LNCaP clone FGC (cell line): ENCODE measurements at regions not wholly inside any gene's neighbourhood (a gene's known extent, or its start where the extent isn't known, plus 50 kb on each side); places are given as distances from the start of the nearest gene placed in this dataset.

Experiments used
- DNase-seq: peaks from one replicate; pipeline ENCODE4 v3.0.0-alpha.2; 2011; ENCODE audit warnings: low read depth
- H3K4me3 ChIP-seq: 2 replicates; pipeline ENCODE4 v1.5.1; 2011; ENCODE audit warnings: mild to moderate bottlenecking, low read depth, low read length, control low read depth
- CTCF ChIP-seq: IDR thresholded peaks from 2 replicates; pipeline ENCODE4 v1.5.1; 2012; ENCODE audit warnings: mild to moderate bottlenecking; ENCODE audit not compliant: control insufficient read depth, insufficient read depth; ENCODE audit errors: extremely low read depth

- H3K4me3 ChIP-seq, result no peak overlapping the region
- no peak for TF ChIP-seq CTCF
Measured at GRCh38 chrX:65610481-65610880, 57.0 kb upstream of the MSN start.

DNA sequence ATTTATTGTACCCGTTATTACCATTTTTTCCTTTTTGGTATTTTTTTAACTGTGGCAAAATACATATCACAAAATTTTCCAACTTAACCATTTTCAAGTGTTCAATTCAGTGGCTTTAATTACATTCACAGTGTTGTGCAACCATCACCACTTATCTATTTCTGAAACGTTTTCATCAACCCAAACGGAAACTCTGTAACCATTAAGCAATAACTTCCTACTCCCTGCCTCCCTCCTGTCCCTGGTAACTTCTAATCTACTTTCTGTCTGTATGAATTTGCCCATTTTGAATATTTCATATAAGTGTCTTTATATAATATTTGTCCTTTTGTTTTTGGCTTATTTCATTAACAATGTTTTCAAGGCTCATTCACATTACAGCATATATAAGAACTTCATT, 57.4 kb upstream of the MSN start:
- no peak overlapping the region for H3K4me3 ChIP-seq
- TF ChIP-seq CTCF, result no peak
- DNase-seq, result no peak

More at GRCh38 chrX:65610481-65610880, 57.0 kb upstream of the MSN start:
- no peak for DNase-seq

GRCh38 chrX:65609237-65609636, 58.2 kb upstream of the MSN start:
- TF ChIP-seq CTCF, result no peak
- no peak overlapping the region for H3K4me3 ChIP-seq
- DNase-seq, result no peak

DNA sequence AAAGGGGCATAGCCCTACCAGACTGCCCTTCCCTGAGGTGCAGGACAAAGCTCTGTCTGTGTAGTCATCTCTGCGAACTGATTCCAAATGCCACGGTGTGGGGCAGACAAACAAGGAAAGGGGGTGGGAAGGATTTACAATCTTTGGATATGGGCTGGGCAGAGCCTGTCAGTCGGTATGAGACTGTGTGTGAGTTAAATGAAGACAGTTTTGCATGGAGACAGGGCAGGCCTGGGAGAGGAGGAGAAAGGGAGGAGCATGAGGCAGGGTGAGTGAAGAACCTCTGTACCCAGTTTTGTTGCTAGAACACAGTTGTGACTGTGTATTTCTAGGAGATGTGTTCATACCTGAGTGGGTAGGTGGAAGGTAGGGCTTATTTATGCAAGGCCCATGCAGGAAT, 59.4 kb upstream of the MSN start:
- DNase-seq, result no peak
- TF ChIP-seq CTCF, result no peak

GRCh38 chrX:65607070-65607742, 60.2 kb upstream of the MSN start:
- H3K4me3 ChIP-seq, result no peak overlapping the region
- TF ChIP-seq CTCF, result no peak
- no peak for DNase-seq

More for the DNA sequence above, 59.4 kb upstream of the MSN start:
- H3K4me3 ChIP-seq, result no peak overlapping the region

DNA sequence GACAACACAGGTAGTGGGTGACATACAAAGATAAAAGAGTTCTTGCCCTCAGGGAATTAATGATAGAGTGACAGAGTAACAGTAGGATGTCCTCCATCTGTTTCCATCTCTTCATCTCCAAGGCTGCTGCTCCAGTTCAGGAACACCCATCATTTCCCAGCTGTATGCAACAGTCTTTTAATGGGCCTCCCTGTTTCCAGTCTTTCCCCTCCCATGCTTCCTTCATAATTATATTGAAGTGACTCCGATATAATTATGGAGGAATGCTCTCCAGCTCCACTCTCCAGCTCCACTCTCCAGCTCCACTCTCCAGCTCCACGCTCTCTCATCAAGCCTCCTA, 65.3 kb upstream of the MSN start:
- DNase-seq, result no peak
- no peak for TF ChIP-seq CTCF
- H3K4me3 ChIP-seq, result no peak overlapping the region
